GM10266 (cell line): ENCODE measurements at regions not wholly inside any gene's neighbourhood (a gene's known extent, or its start where the extent isn't known, plus 50 kb on each side); places are given as distances from the start of the nearest gene placed in this dataset.
"Not testable (repeated sequence)": the region's sequence is repeated elsewhere in the genome, so short reads cannot be mapped to it uniquely, and the experiment has no call there.

ENCODE experiments used
- DNase-seq: peaks from one replicate; pipeline ENCODE4 v3.0.0; 2012; ENCODE audit errors: extremely low spot score
- CTCF ChIP-seq: IDR thresholded peaks from 2 replicates; pipeline ENCODE4 v1.5.1; 2012; ENCODE audit warnings: mild to moderate bottlenecking, low read depth; ENCODE audit not compliant: control insufficient read depth, insufficient read depth; ENCODE audit errors: missing control alignments

GRCh38 chr6:137977814-137978213, 110.8 kb downstream of the TNFAIP3 start:
- no peak for DNase-seq
- TF ChIP-seq CTCF: no peak

- no peak for DNase-seq
- no peak for TF ChIP-seq CTCF
These were observed 111.3 kb downstream of the TNFAIP3 start for GRCh38 chr6:137978252-137978896.

- not testable (repeated sequence) for DNase-seq
These were observed 112.2 kb downstream of the TNFAIP3 start for GRCh38 chr6:137979263-137979662.

GRCh38 chr6:137980777-137981176, 113.7 kb downstream of the TNFAIP3 start:
- DNase-seq: no peak
- TF ChIP-seq CTCF: no peak

GRCh38 chr6:137981758-137982157, 114.7 kb downstream of the TNFAIP3 start:
- no peak for DNase-seq
- no peak for TF ChIP-seq CTCF

GRCh38 chr6:137982418-137983189, 115.5 kb downstream of the TNFAIP3 start:
- TF ChIP-seq CTCF: no peak
- no peak for DNase-seq

- TF ChIP-seq CTCF: no peak
- no peak for DNase-seq
These were observed 116.2 kb downstream of the TNFAIP3 start for GRCh38 chr6:137983269-137983668.
